ENCODE measurements at regions not wholly inside any gene's neighbourhood (a gene's known extent, or its start where the extent isn't known, plus 50 kb on each side); places are given as distances from the start of the nearest gene placed in this dataset.

DNA sequence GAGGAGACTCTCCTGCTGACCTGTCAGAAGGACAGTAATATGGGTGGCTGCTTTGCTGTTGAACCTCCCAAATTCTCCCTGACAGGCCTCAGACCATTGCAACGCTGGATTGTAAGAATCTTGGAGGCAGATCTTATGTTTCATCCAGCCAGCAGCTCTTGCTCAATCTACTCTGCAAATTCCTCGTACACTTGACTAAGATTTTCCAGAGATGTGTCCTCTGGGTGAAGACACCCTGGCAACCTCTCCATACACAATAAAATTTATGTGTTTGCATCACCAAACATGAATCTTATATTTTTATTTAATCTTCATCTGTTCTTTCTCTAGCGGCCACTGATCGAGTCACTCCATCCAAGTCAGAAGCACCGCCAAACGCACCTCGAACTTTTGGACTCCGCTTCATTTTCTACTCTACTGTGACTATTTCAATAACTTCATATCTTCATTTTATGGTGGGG is 623.1 kb downstream of the ACTR3B start:
- TF ChIP-seq TCF7L2 (IDR thresholded peaks at IDR 0.05; ENCODE audit: borderline replicate concordance, low read depth, low read length) (no peak), ZFHX2 (tag by site-specific recombination; conservative IDR thresholded peaks at IDR 0.05) (no peak), ZFP37 (tag by site-specific recombination; IDR thresholded peaks at IDR 0.05) (no peak), ZNF610 (tag by site-specific recombination; IDR thresholded peaks at IDR 0.05; ENCODE audit: borderline replicate concordance) (no peak)
- TF ChIP-seq, protein P1, sequence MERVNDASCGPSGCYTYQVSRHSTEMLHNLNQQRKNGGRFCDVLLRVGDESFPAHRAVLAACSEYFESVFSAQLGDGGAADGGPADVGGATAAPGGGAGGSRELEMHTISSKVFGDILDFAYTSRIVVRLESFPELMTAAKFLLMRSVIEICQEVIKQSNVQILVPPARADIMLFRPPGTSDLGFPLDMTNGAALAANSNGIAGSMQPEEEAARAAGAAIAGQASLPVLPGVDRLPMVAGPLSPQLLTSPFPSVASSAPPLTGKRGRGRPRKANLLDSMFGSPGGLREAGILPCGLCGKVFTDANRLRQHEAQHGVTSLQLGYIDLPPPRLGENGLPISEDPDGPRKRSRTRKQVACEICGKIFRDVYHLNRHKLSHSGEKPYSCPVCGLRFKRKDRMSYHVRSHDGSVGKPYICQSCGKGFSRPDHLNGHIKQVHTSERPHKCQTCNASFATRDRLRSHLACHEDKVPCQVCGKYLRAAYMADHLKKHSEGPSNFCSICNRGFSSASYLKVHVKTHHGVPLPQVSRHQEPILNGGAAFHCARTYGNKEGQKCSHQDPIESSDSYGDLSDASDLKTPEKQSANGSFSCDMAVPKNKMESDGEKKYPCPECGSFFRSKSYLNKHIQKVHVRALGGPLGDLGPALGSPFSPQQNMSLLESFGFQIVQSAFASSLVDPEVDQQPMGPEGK (tag by site-specific recombination; IDR thresholded peaks at IDR 0.05): no peak
